H1 (cell line): ENCODE measurements at regions not wholly inside any gene's neighbourhood (a gene's known extent, or its start where the extent isn't known, plus 50 kb on each side); places are given as distances from the start of the nearest gene placed in this dataset.
A peak's percentile ranks its signal among the peaks of the same experiment; 100 is the strongest.

Source experiments
- CTCF ChIA-PET: fragments of 300-600 bp; sonication (Branson Sonifier 250); formaldehyde crosslinking; loops from one replicate; lab custom pipeline; 2021; ENCODE audit not compliant: partially characterized antibody; lab: Charles Lee
- POLR2A ChIA-PET: fragments of 300-600 bp; sonication (Branson Sonifier 250); formaldehyde crosslinking; loops from one replicate; lab custom pipeline; 2021; ENCODE audit warnings: inconsistent platforms; ENCODE audit not compliant: partially characterized antibody; lab: Charles Lee
- DNase-seq, 2 experiments: peaks; one replicate each; pipeline versions ENCODE4 v3.0.0 to v3.0.0-alpha.2; 2010 to 2022; ENCODE audit warnings: low spot score in 2 of 2, low read depth in 1 of 2, mixed read lengths in 1 of 2
- FAIRE-seq: peaks from 2 replicates; lab custom pipeline; 2011; peaks lifted over from hg19 to GRCh38; lab: Jason Lieb, UNC
- H2AFZ ChIP-seq: 2 replicates; pipeline ENCODE4 v1.8.1; 2012; ENCODE audit warnings: low read length, inconsistent platforms
- H2AK5ac ChIP-seq: 2 replicates; pipeline ENCODE4 v1.6.1; 2013; ENCODE audit warnings: low read depth, low read length
- H2BK120ac ChIP-seq: replicated peaks from 2 replicates; pipeline ENCODE3; 2013; ENCODE audit warnings: low read depth, low read length, inconsistent platforms
- H2BK12ac ChIP-seq: 2 replicates; pipeline ENCODE4 v1.6.1; 2013; ENCODE audit warnings: low read depth, low read length
- H2BK15ac ChIP-seq: 2 replicates; pipeline ENCODE4 v1.6.1; 2013; ENCODE audit warnings: low read length
- H2BK20ac ChIP-seq: 2 replicates; pipeline ENCODE4 v1.6.1; 2013; ENCODE audit warnings: low read length
- H2BK5ac ChIP-seq: 2 replicates; pipeline ENCODE4 v1.6.1; 2013; ENCODE audit warnings: low read depth, low read length
- H3K14ac ChIP-seq: 2 replicates; pipeline ENCODE4 v1.6.1; 2013; ENCODE audit warnings: inconsistent platforms; ENCODE audit not compliant: insufficient read length
- H3K18ac ChIP-seq: 2 replicates; pipeline ENCODE4 v1.6.1; 2013; ENCODE audit warnings: low read length; ENCODE audit errors: extremely low read depth
- H3K23ac ChIP-seq: 2 replicates; pipeline ENCODE4 v1.6.1; 2013; ENCODE audit warnings: inconsistent platforms; ENCODE audit not compliant: insufficient read length
- H3K23me2 ChIP-seq: 2 replicates; pipeline ENCODE4 v1.6.1; 2013; ENCODE audit warnings: low read depth, low read length
- H3K27ac ChIP-seq: 2 replicates; pipeline ENCODE4 v1.6.1; 2011; ENCODE audit warnings: low read depth, low read length, inconsistent platforms
- H3K27me3 ChIP-seq, 4 experiments: replicated peaks in 1 of 4; 1 replicate in 1 of 4; 2 replicates in 3 of 4; pipeline versions ENCODE4 v1.6.1 to v1.8.1; 2011 to 2013; ENCODE audit warnings: low read length in 3 of 4, mild to moderate bottlenecking in 3 of 4, inconsistent platforms in 2 of 4, mixed read lengths in 2 of 4, moderate library complexity in 1 of 4; ENCODE audit not compliant: control insufficient read depth in 3 of 4, insufficient read depth in 3 of 4; ENCODE audit errors: extremely low read depth in 1 of 4
- H3K36me3 ChIP-seq, 4 experiments: 2 replicates each; pipeline versions ENCODE4 v1.6.1 to v1.8.1; 2011 to 2013; ENCODE audit warnings: mild to moderate bottlenecking in 4 of 4, low read length in 3 of 4, moderate library complexity in 2 of 4, control low read depth in 1 of 4, inconsistent platforms in 1 of 4; ENCODE audit not compliant: insufficient read depth in 4 of 4, control insufficient read depth in 2 of 4
- H3K4ac ChIP-seq: replicated peaks from 2 replicates; pipeline ENCODE3; 2013; ENCODE audit warnings: low read length, low read depth, mixed read lengths, inconsistent platforms; ENCODE audit not compliant: insufficient read length
- H3K4me1 ChIP-seq, 4 experiments: replicated peaks in 1 of 4; 1 replicate in 1 of 4; 2 replicates in 3 of 4; pipeline versions ENCODE4 v1.6.1 to v1.8.1; 2011 to 2013; ENCODE audit warnings: low read length in 3 of 4, inconsistent platforms in 2 of 4, mixed read lengths in 1 of 4; ENCODE audit not compliant: insufficient read depth in 4 of 4, control insufficient read depth in 3 of 4
- H3K4me2 ChIP-seq, 2 experiments: 2 replicates each; pipeline versions ENCODE4 v1.6.1 to v1.8.1; 2011 to 2013; ENCODE audit warnings: low read depth in 2 of 2, low read length in 2 of 2, control low read depth in 1 of 2, inconsistent platforms in 1 of 2, mild to moderate bottlenecking in 1 of 2; ENCODE audit not compliant: insufficient read depth in 1 of 2
- H3K4me3 ChIP-seq, 4 experiments: fragments of 200-600, 300-600 bp in 1 of 4; sonication (generic), shearing (Covaris generic), sonication (Bioruptor Twin) in 1 of 4; 2 replicates each; pipeline versions ENCODE4 v1.5.1 to v1.8.1; 2011 to 2016; ENCODE audit warnings: low read length in 4 of 4, low read depth in 3 of 4, control low read depth in 2 of 4, inconsistent platforms in 2 of 4, mild to moderate bottlenecking in 2 of 4, mixed read lengths in 1 of 4, moderate library complexity in 1 of 4; ENCODE audit not compliant: insufficient read depth in 2 of 4; ENCODE audit errors: extremely low read depth in 1 of 4
- H3K56ac ChIP-seq: replicated peaks from 2 replicates; pipeline ENCODE3; 2013; ENCODE audit warnings: low read depth, mild to moderate bottlenecking, mixed read lengths, low read length, inconsistent platforms; ENCODE audit not compliant: insufficient read length
- H3K79me1 ChIP-seq: 2 replicates; pipeline ENCODE4 v1.6.1; 2013; ENCODE audit warnings: low read depth, low read length, control low read depth
- H3K79me2 ChIP-seq, 2 experiments: 2 replicates each; pipeline versions ENCODE4 v1.6.1 to v1.8.1; 2012 to 2013; ENCODE audit warnings: low read length in 2 of 2, mild to moderate bottlenecking in 2 of 2, inconsistent platforms in 1 of 2; ENCODE audit not compliant: insufficient read depth in 2 of 2, control insufficient read depth in 1 of 2
- H3K9ac ChIP-seq, 4 experiments: replicated peaks in 1 of 4; 1 replicate in 1 of 4; 2 replicates in 3 of 4; pipeline versions ENCODE4 v1.6.1 to v1.8.1; 2011 to 2013; ENCODE audit warnings: low read depth in 3 of 4, low read length in 3 of 4, control low read depth in 2 of 4, mild to moderate bottlenecking in 2 of 4, moderate library complexity in 2 of 4, inconsistent platforms in 1 of 4; ENCODE audit errors: extremely low read depth in 1 of 4
- H3K9me3 ChIP-seq, 2 experiments: 2 replicates each; pipeline versions ENCODE4 v1.6.1 to v1.8.1; 2012 to 2013; ENCODE audit warnings: mild to moderate bottlenecking in 2 of 2, moderate library complexity in 2 of 2, control low read depth in 1 of 2, inconsistent platforms in 1 of 2, low read depth in 1 of 2, low read length in 1 of 2, mixed read lengths in 1 of 2; ENCODE audit not compliant: insufficient read depth in 2 of 2
- H4K20me1 ChIP-seq, 2 experiments: replicated peaks in 1 of 2; 2 replicates each; pipeline versions ENCODE3 to v1.8.1; 2011 to 2013; ENCODE audit warnings: inconsistent platforms in 2 of 2, low read length in 2 of 2, mild to moderate bottlenecking in 1 of 2; ENCODE audit not compliant: insufficient read depth in 2 of 2, control insufficient read depth in 1 of 2
- H4K5ac ChIP-seq: 2 replicates; pipeline ENCODE4 v1.6.1; 2013; ENCODE audit warnings: low read length, low read depth, mixed read lengths, inconsistent platforms; ENCODE audit not compliant: insufficient read length
- H4K8ac ChIP-seq: 2 replicates; pipeline ENCODE4 v1.8.0; 2013; ENCODE audit warnings: mild to moderate bottlenecking, moderate library complexity, low read length, inconsistent platforms; ENCODE audit not compliant: insufficient read depth; ENCODE audit errors: extremely low read depth
- H4K91ac ChIP-seq: replicated peaks from 2 replicates; pipeline ENCODE3; 2013; ENCODE audit warnings: low read length, mixed read lengths, inconsistent platforms; ENCODE audit not compliant: insufficient read length
- CEBPB ChIP-seq: IDR thresholded peaks from 2 replicates; pipeline ENCODE4 v1.6.1; 2012; ENCODE audit warnings: low read depth, low read length
- CREB1 ChIP-seq: IDR thresholded peaks from 2 replicates; pipeline ENCODE4 v1.6.1; 2012; ENCODE audit warnings: inconsistent platforms
- JUND ChIP-seq: IDR thresholded peaks from 2 replicates; pipeline ENCODE4 v1.6.1; 2011; ENCODE audit warnings: mild to moderate bottlenecking, improper control_type of control experiment, low read length
- RAD21 ChIP-seq, 2 experiments: IDR thresholded peaks in 1 of 2; conservative IDR thresholded peaks in 1 of 2; 2 replicates each; pipeline ENCODE4 v1.6.1; 2011; ENCODE audit warnings: low read depth in 2 of 2, low read length in 2 of 2, improper control_type of control experiment in 1 of 2, inconsistent platforms in 1 of 2, mild to moderate bottlenecking in 1 of 2, moderate library complexity in 1 of 2
- USF2 ChIP-seq: IDR thresholded peaks from 2 replicates; pipeline ENCODE4 v1.6.1; 2011; ENCODE audit warnings: low read length, improper control_type of control experiment
- WGBS, 2 experiments: shearing (Covaris generic) in 1 of 2; methylation state at CpG; one replicate each; pipeline versions ENCODE4 v1.1.6 to v1.1.7; 2013 to 2015; ENCODE audit warnings: low lambda C conversion rate in 2 of 2, mixed read lengths in 2 of 2, inconsistent platforms in 1 of 2, low coverage in 1 of 2, missing lambda C conversion rate in 1 of 2; ENCODE audit not compliant: insufficient replicate concordance in 2 of 2, insufficient coverage in 1 of 2, insufficient read length in 1 of 2; ENCODE audit errors: extremely low coverage in 1 of 2, missing lambda C conversion rate in 1 of 2; 5-methylcytosine and 5-hydroxymethylcytosine counted together
- TF ChIP-seq, protein P1 (sequence below): IDR thresholded peaks from 2 replicates; pipeline ENCODE4 v1.6.1; 2012; ENCODE audit warnings: low read length, inconsistent platforms
- TF ChIP-seq, protein P2 (sequence below), 3 experiments: IDR thresholded peaks; 1 replicate in 2 of 3; 2 replicates in 1 of 3; pipeline versions ENCODE4 v1.5.1 to v1.6.1; 2011; ENCODE audit warnings: low read length in 3 of 3, mild to moderate bottlenecking in 3 of 3, inconsistent platforms in 2 of 3, low read depth in 1 of 3, moderate library complexity in 1 of 3; ENCODE audit not compliant: insufficient read depth in 1 of 3; ENCODE audit errors: control extremely low read depth in 1 of 3

- no peaks in the 10 kb centered on the region for H3K27me3 ChIP-seq
- H4K5ac ChIP-seq: no peak overlapping the region
- no peaks in the 10 kb centered on the region for H3K4me1 ChIP-seq
- no peak overlapping the region for H2BK120ac ChIP-seq
- H2BK20ac ChIP-seq: no peak overlapping the region
- H3K9ac ChIP-seq: no peak overlapping the region
- no peak overlapping the region for H3K14ac ChIP-seq
- ChIA-PET CTCF (interaction anchor here (0.6 to 3.4 kb wide), 58 partner anchors 8 to 476 kb away, joined by 3 to 58 read pairs (median 4); no protein-coding TSS in a partner anchor), POLR2A (interaction anchor here (0.7 to 1.4 kb wide), 2 partner anchors 70 to 571 kb away, joined by 3 read pairs; no protein-coding TSS in a partner anchor)
- no peak overlapping the region for H3K23ac ChIP-seq
- 27% methylated on average over 8 of the region's 8 CpGs; no CpG with 5 or more reads in 1 of the 2 experiments for WGBS, 2 experiments
- no peak overlapping the region for H4K8ac ChIP-seq
- no peak overlapping the region for H3K4me3 ChIP-seq
- no peaks in the 10 kb centered on the region for H3K23me2 ChIP-seq
- peak in 1 of 2 experiments; percentile 90 for DNase-seq
- no peaks in the 10 kb centered on the region for H3K9me3 ChIP-seq
- no peak overlapping the region for H2BK15ac ChIP-seq
- no peaks in the 10 kb centered on the region for H3K79me1 ChIP-seq
- no peak overlapping the region for H2BK5ac ChIP-seq
- H2AK5ac ChIP-seq: no peak overlapping the region
- H4K91ac ChIP-seq: no peak overlapping the region
- no peak overlapping the region for H3K4ac ChIP-seq
- H3K4me2 ChIP-seq: no peak overlapping the region
- H4K20me1 ChIP-seq: no peaks in the 10 kb centered on the region
- H3K36me3 ChIP-seq: no peaks in the 10 kb centered on the region
- no peak overlapping the region for H3K18ac ChIP-seq
- H3K56ac ChIP-seq: no peak overlapping the region
- H3K79me2 ChIP-seq: no peaks in the 10 kb centered on the region
- no peak overlapping the region for H2AFZ ChIP-seq
- H2BK12ac ChIP-seq: no peak overlapping the region
- FAIRE-seq: peak; percentile 89
- no peak overlapping the region for H3K27ac ChIP-seq
- no peak for TF ChIP-seq USF2
- peak; percentile 62 for TF ChIP-seq CREB1
- TF ChIP-seq, protein P1, sequence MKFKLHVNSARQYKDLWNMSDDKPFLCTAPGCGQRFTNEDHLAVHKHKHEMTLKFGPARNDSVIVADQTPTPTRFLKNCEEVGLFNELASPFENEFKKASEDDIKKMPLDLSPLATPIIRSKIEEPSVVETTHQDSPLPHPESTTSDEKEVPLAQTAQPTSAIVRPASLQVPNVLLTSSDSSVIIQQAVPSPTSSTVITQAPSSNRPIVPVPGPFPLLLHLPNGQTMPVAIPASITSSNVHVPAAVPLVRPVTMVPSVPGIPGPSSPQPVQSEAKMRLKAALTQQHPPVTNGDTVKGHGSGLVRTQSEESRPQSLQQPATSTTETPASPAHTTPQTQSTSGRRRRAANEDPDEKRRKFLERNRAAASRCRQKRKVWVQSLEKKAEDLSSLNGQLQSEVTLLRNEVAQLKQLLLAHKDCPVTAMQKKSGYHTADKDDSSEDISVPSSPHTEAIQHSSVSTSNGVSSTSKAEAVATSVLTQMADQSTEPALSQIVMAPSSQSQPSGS: peak; percentile 82; the same call in 1 of the 2 replicates
- TF ChIP-seq JUND: peak; percentile 47; the same call in 1 of the 2 replicates
- TF ChIP-seq RAD21 (IDR thresholded peaks at IDR 0.05 in 1 of 2, conservative IDR thresholded peaks at IDR 0.05 in 1 of 2; ENCODE audit: low read depth in 2 of 2, low read length in 2 of 2): peak; percentile 67 to 74
- TF ChIP-seq, protein P2, sequence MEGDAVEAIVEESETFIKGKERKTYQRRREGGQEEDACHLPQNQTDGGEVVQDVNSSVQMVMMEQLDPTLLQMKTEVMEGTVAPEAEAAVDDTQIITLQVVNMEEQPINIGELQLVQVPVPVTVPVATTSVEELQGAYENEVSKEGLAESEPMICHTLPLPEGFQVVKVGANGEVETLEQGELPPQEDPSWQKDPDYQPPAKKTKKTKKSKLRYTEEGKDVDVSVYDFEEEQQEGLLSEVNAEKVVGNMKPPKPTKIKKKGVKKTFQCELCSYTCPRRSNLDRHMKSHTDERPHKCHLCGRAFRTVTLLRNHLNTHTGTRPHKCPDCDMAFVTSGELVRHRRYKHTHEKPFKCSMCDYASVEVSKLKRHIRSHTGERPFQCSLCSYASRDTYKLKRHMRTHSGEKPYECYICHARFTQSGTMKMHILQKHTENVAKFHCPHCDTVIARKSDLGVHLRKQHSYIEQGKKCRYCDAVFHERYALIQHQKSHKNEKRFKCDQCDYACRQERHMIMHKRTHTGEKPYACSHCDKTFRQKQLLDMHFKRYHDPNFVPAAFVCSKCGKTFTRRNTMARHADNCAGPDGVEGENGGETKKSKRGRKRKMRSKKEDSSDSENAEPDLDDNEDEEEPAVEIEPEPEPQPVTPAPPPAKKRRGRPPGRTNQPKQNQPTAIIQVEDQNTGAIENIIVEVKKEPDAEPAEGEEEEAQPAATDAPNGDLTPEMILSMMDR (IDR thresholded peaks at IDR 0.05; ENCODE audit: control extremely low read depth in 1 of 3, insufficient read depth in 1 of 3, low read depth in 1 of 3, low read length in 3 of 3): peak in 2 of 3 experiments; percentile 66 to 78; a peak in 3 of 4 replicates
- peak; percentile 53; the same call in 1 of the 2 replicates for TF ChIP-seq CEBPB
These were observed 336.7 kb upstream of the IGF1R start for GRCh38 chr15:98311566-98312188.
